ENCODE measurements at regions not wholly inside any gene's neighbourhood (a gene's known extent, or its start where the extent isn't known, plus 50 kb on each side); places are given as distances from the start of the nearest gene placed in this dataset.

GRCh38 chr20:39888310-39888709, 800.7 kb downstream of the MAFB start:
- no peak overlapping the region for H4K8ac ChIP-seq (ENCODE audit: extremely low read depth, insufficient read depth, low read length)
- H3K4me2 ChIP-seq (ENCODE audit: insufficient read depth in 1 of 2, low read depth in 2 of 2, low read length in 2 of 2) = no peak overlapping the region
- no peaks in the 10 kb centered on the region for H3K36me3 ChIP-seq (ENCODE audit: control insufficient read depth in 2 of 4, insufficient read depth in 4 of 4, low read length in 3 of 4)
- H3K9ac ChIP-seq (replicated peaks in 1 of 4; ENCODE audit: extremely low read depth in 1 of 4, low read depth in 3 of 4, low read length in 3 of 4) = no peak overlapping the region
- no peak overlapping the region for H2BK120ac ChIP-seq (replicated peaks; ENCODE audit: low read depth, low read length)
- CTCF ChIA-PET (ENCODE audit: partially characterized antibody) = interaction anchor here (2.8 kb wide), 1 partner anchor 14 kb away, joined by 7 read pairs; no protein-coding TSS in a partner anchor
- no peak for FAIRE-seq
- no peaks in the 10 kb centered on the region for H4K20me1 ChIP-seq (replicated peaks in 1 of 2; ENCODE audit: control insufficient read depth in 1 of 2, insufficient read depth in 2 of 2, low read length in 2 of 2)
- no peak overlapping the region for H2BK15ac ChIP-seq (ENCODE audit: low read length)
- H2BK5ac ChIP-seq (ENCODE audit: low read depth, low read length) = no peak overlapping the region
- H3K4me3 ChIP-seq (ENCODE audit: extremely low read depth in 1 of 4, insufficient read depth in 2 of 4, low read depth in 3 of 4, low read length in 4 of 4) = no peak overlapping the region
- H3K14ac ChIP-seq (ENCODE audit: insufficient read length) = no peak overlapping the region
- no peaks in the 10 kb centered on the region for H3K23me2 ChIP-seq (ENCODE audit: low read depth, low read length)
- no peak overlapping the region for H3K23ac ChIP-seq (ENCODE audit: insufficient read length)
- no peaks in the 10 kb centered on the region for H3K27me3 ChIP-seq (replicated peaks in 1 of 4; ENCODE audit: control insufficient read depth in 3 of 4, extremely low read depth in 1 of 4, insufficient read depth in 3 of 4, low read length in 3 of 4)
- H4K91ac ChIP-seq (replicated peaks; ENCODE audit: insufficient read length, low read length) = no peak overlapping the region
- no peak overlapping the region for H2BK20ac ChIP-seq (ENCODE audit: low read length)
- no peaks in the 10 kb centered on the region for H3K9me3 ChIP-seq (ENCODE audit: insufficient read depth in 2 of 2, low read depth in 1 of 2, low read length in 1 of 2)
- H3K56ac ChIP-seq (replicated peaks; ENCODE audit: insufficient read length, low read depth, low read length) = no peak overlapping the region
- no peak overlapping the region for H2BK12ac ChIP-seq (ENCODE audit: low read depth, low read length)
- POLR2A ChIA-PET (ENCODE audit: partially characterized antibody) = no interaction called here
- H2AFZ ChIP-seq (ENCODE audit: low read length) = no peak overlapping the region
- no peak overlapping the region for H3K4ac ChIP-seq (replicated peaks; ENCODE audit: insufficient read length, low read depth, low read length)
- no peak overlapping the region for H3K18ac ChIP-seq (ENCODE audit: extremely low read depth, low read length)
- WGBS, 2 experiments (ENCODE audit: extremely low coverage in 1 of 2, insufficient coverage in 1 of 2, insufficient read length in 1 of 2, insufficient replicate concordance in 2 of 2, low coverage in 1 of 2, low lambda C conversion rate in 2 of 2, missing lambda C conversion rate in 1 of 2) = 84% methylated on average over 2 of the region's 2 CpGs; no CpG with 5 or more reads in 1 of the 2 experiments
- DNase-seq (ENCODE audit: low read depth in 1 of 2, low spot score in 2 of 2) = no peak
- H3K79me1 ChIP-seq (ENCODE audit: low read depth, low read length) = no peaks in the 10 kb centered on the region
- no peak overlapping the region for H4K5ac ChIP-seq (ENCODE audit: insufficient read length, low read depth, low read length)
- no peak overlapping the region for H2AK5ac ChIP-seq (ENCODE audit: low read depth, low read length)
- H3K27ac ChIP-seq (ENCODE audit: low read depth, low read length) = no peak overlapping the region
- H3K4me1 ChIP-seq (replicated peaks in 1 of 4; ENCODE audit: control insufficient read depth in 3 of 4, insufficient read depth in 4 of 4, low read length in 3 of 4) = 0 out of 7 replicates have a peak, but pooled peaks cover 0 to 3% (median 0%) of the 10 kb centered on the region in 4 experiments
- no peaks in the 10 kb centered on the region for H3K79me2 ChIP-seq (ENCODE audit: control insufficient read depth in 1 of 2, insufficient read depth in 2 of 2, low read length in 2 of 2)
- TF ChIP-seq CTBP2 (IDR thresholded peaks at IDR 0.05; ENCODE audit: borderline replicate concordance, insufficient read depth, insufficient read length, low read length) = no peak
- TF ChIP-seq CBX8 (IDR thresholded peaks at IDR 0.05; ENCODE audit: borderline replicate concordance, low read depth, low read length) = no peak
- no peak for TF ChIP-seq SIX5 (IDR thresholded peaks at IDR 0.05; ENCODE audit: low read depth, low read length)
